Liver (tissue), 3 donors: ENCODE measurements at regions not wholly inside any gene's neighbourhood (a gene's known extent, or its start where the extent isn't known, plus 50 kb on each side); places are given as distances from the start of the nearest gene placed in this dataset.

Experiments
- CTCF ChIP-seq: fragments of 150-350 bp; IDR thresholded peaks from 2 replicates; pipeline ENCODE4 v1.5.1; 2017; ENCODE audit warnings: improper control_type of control experiment, low read depth, low read length; ENCODE audit not compliant: missing input control
- JUND ChIP-seq, 2 donors: IDR thresholded peaks; 2 replicates each; pipeline ENCODE4 v1.6.1; 2016; ENCODE audit warnings: antibody characterized with exemption in 2 of 2
- MAX ChIP-seq: IDR thresholded peaks from 2 replicates; pipeline ENCODE4 v1.6.1; 2016; ENCODE audit warnings: antibody characterized with exemption
- RAD21 ChIP-seq, 2 donors: IDR thresholded peaks; 2 replicates each; pipeline ENCODE4 v1.6.1; 2016; ENCODE audit warnings: antibody characterized with exemption in 2 of 2, mild to moderate bottlenecking in 2 of 2
- REST ChIP-seq: IDR thresholded peaks from 2 replicates; pipeline ENCODE4 v1.6.1; 2016; ENCODE audit warnings: antibody characterized with exemption, mild to moderate bottlenecking
- SP1 ChIP-seq: IDR thresholded peaks from 2 replicates; pipeline ENCODE4 v1.6.1; 2018; ENCODE audit warnings: antibody characterized with exemption, mild to moderate bottlenecking
- YY1 ChIP-seq: IDR thresholded peaks from 2 replicates; pipeline ENCODE4 v1.6.1; 2016; ENCODE audit warnings: antibody characterized with exemption, mild to moderate bottlenecking
- donor health status: healthy.
- donor health status: healthy.

GRCh38 chr3:162597226-162597625, 1100.6 kb downstream of the OTOL1 start:
- TF ChIP-seq REST: no peak
- no peak for TF ChIP-seq CTCF
- TF ChIP-seq MAX: no peak
- TF ChIP-seq SP1: no peak
- TF ChIP-seq RAD21 (IDR thresholded peaks at IDR 0.05): no peak
- no peak for TF ChIP-seq JUND (IDR thresholded peaks at IDR 0.05)
- TF ChIP-seq YY1: no peak
